PC-3 (cell line): ENCODE measurements at regions not wholly inside any gene's neighbourhood (a gene's known extent, or its start where the extent isn't known, plus 50 kb on each side); places are given as distances from the start of the nearest gene placed in this dataset.

Experiments
- EZH2 ChIP-seq: fragments of 300-600 bp; sonication (generic); IDR thresholded peaks from one replicate; pipeline ENCODE4 v1.6.1; 2017; ENCODE audit warnings: antibody characterized with exemption, mild to moderate bottlenecking, low read length; ENCODE audit not compliant: unreplicated experiment
- TF ChIP-seq, protein P1 (sequence below): fragments of 300-600 bp; sonication (generic); conservative IDR thresholded peaks from 2 replicates; pipeline ENCODE4 v1.5.1; 2017; ENCODE audit warnings: antibody characterized with exemption, low read depth, mild to moderate bottlenecking, low read length

GRCh38 chr5:107275333-107275732 lies 395.4 kb downstream of the EFNA5 start:
- TF ChIP-seq, protein P1, sequence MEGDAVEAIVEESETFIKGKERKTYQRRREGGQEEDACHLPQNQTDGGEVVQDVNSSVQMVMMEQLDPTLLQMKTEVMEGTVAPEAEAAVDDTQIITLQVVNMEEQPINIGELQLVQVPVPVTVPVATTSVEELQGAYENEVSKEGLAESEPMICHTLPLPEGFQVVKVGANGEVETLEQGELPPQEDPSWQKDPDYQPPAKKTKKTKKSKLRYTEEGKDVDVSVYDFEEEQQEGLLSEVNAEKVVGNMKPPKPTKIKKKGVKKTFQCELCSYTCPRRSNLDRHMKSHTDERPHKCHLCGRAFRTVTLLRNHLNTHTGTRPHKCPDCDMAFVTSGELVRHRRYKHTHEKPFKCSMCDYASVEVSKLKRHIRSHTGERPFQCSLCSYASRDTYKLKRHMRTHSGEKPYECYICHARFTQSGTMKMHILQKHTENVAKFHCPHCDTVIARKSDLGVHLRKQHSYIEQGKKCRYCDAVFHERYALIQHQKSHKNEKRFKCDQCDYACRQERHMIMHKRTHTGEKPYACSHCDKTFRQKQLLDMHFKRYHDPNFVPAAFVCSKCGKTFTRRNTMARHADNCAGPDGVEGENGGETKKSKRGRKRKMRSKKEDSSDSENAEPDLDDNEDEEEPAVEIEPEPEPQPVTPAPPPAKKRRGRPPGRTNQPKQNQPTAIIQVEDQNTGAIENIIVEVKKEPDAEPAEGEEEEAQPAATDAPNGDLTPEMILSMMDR: no peak
- no peak for TF ChIP-seq EZH2
